Ovary (tissue), 7 donors: ENCODE measurements at regions not wholly inside any gene's neighbourhood (a gene's known extent, or its start where the extent isn't known, plus 50 kb on each side); places are given as distances from the start of the nearest gene placed in this dataset.

Experiments used
- DNase-seq, 5 donors: peaks; one replicate each; pipeline ENCODE4 v3.0.0-alpha.2; 2019 to 2020
- H3K27ac ChIP-seq, 2 donors: fragments of 200-600 bp; one replicate each; pipeline versions ENCODE4 v1.5.1 to v1.8.0; 2019 to 2022
- H3K27me3 ChIP-seq: fragments of 200-600 bp; one replicate; pipeline ENCODE4 v1.8.0; 2022
- H3K36me3 ChIP-seq: fragments of 200-600 bp; sonication (generic); one replicate; pipeline ENCODE4 v1.5.1; 2019
- H3K4me1 ChIP-seq: one replicate; pipeline ENCODE4 v1.8.1; 2013; ENCODE audit warnings: mild to moderate bottlenecking, moderate library complexity; ENCODE audit not compliant: insufficient read depth
- H3K4me3 ChIP-seq: fragments of 200-600 bp; sonication (generic); one replicate; pipeline ENCODE4 v1.5.1; 2017
- H3K9me3 ChIP-seq, 2 donors: fragments of 200-600 bp in 1 of 2; sonication (generic) in 1 of 2; one replicate each; pipeline versions ENCODE4 v1.5.1 to v1.8.1; 2013 to 2019; ENCODE audit warnings: mild to moderate bottlenecking in 1 of 2, moderate library complexity in 1 of 2
- EP300 ChIP-seq: sonication (generic); formaldehyde crosslinking; IDR thresholded peaks from one replicate; pipeline ENCODE4 v1.6.1; 2017; ENCODE audit warnings: antibody characterized with exemption
- POLR2A ChIP-seq: fragments of 450-650 bp; IDR thresholded peaks from one replicate; pipeline ENCODE4 v1.6.1; 2017; ENCODE audit warnings: antibody characterized with exemption, mild to moderate bottlenecking, moderate library complexity
- WGBS, 3 donors: extraction: QIAGEN DNeasy Blood & Tissue Kit in 1 of 3; methylation state at CpG; one replicate each; pipeline versions ENCODE4 v1.1.5 to v1.1.7; 2013 to 2017; 5-methylcytosine and 5-hydroxymethylcytosine counted together
- intact Hi-C, 4 donors: fragments of 100-400 bp; cut with DNase I; formaldehyde crosslinking; loops; one replicate each; pipeline versions ENCODE4 v1.11.0 to v1.15.1; 2022 to 2023
- TF ChIP-seq, protein P1 (sequence below), 3 donors: fragments of 450-650 bp in 2 of 3; fragments of 200-600 bp in 1 of 3; IDR thresholded peaks; one replicate each; pipeline versions ENCODE4 v1.5.1 to v1.8.0; 2016 to 2022; ENCODE audit warnings: antibody characterized with exemption in 3 of 3, mild to moderate bottlenecking in 1 of 3
- donor health status: DM: no; HTN: no; CAD: no; lungs with moderate emphysema.
- donor health status: DM: no; HTN: no; CAD: no.
- donor health status: Bipolar disorder and iron deficiency.
- donor health status: DM: no; HTN: no; CAD: no.
- donor health status: DM: yes; HTN: yes; CAD: no.

- Histone ChIP-seq H3K9me3 (no peaks in the 10 kb centered on the region), H3K27me3 (no peaks in the 10 kb centered on the region), H3K4me1 (no peaks in the 10 kb centered on the region), H3K36me3 (no peaks in the 10 kb centered on the region), H3K27ac (no peak overlapping the region), H3K4me3 (no peak overlapping the region)
- DNase-seq: no peak
- TF ChIP-seq EP300 (no peak), POLR2A (no peak)
- TF ChIP-seq, protein P1, sequence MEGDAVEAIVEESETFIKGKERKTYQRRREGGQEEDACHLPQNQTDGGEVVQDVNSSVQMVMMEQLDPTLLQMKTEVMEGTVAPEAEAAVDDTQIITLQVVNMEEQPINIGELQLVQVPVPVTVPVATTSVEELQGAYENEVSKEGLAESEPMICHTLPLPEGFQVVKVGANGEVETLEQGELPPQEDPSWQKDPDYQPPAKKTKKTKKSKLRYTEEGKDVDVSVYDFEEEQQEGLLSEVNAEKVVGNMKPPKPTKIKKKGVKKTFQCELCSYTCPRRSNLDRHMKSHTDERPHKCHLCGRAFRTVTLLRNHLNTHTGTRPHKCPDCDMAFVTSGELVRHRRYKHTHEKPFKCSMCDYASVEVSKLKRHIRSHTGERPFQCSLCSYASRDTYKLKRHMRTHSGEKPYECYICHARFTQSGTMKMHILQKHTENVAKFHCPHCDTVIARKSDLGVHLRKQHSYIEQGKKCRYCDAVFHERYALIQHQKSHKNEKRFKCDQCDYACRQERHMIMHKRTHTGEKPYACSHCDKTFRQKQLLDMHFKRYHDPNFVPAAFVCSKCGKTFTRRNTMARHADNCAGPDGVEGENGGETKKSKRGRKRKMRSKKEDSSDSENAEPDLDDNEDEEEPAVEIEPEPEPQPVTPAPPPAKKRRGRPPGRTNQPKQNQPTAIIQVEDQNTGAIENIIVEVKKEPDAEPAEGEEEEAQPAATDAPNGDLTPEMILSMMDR (IDR thresholded peaks at IDR 0.05): no peak
- 23 to 41% (median 38%) methylated on average over 1 of the region's 1 CpG for WGBS, 3 donors
- intact Hi-C loops: no loop called here
Observed at GRCh38 chr13:106042996-106043581, 492.4 kb downstream of the EFNB2 start.

- Histone ChIP-seq H3K27me3 (no peaks in the 10 kb centered on the region), H3K27ac (no peak overlapping the region), H3K9me3 (no peaks in the 10 kb centered on the region), H3K36me3 (no peaks in the 10 kb centered on the region), H3K4me1 (no peaks in the 10 kb centered on the region), H3K4me3 (no peak overlapping the region)
- no peak for DNase-seq
- TF ChIP-seq, protein P1 (IDR thresholded peaks at IDR 0.05): no peak
- TF ChIP-seq POLR2A: no peak
- TF ChIP-seq EP300: no peak
- intact Hi-C loops: no loop called here
- WGBS, 3 donors: 81 to 90% (median 85%) methylated on average over 3 of the region's 3 CpGs
Observed at GRCh38 chr13:106041445-106041844, 494.0 kb downstream of the EFNB2 start.

DNA sequence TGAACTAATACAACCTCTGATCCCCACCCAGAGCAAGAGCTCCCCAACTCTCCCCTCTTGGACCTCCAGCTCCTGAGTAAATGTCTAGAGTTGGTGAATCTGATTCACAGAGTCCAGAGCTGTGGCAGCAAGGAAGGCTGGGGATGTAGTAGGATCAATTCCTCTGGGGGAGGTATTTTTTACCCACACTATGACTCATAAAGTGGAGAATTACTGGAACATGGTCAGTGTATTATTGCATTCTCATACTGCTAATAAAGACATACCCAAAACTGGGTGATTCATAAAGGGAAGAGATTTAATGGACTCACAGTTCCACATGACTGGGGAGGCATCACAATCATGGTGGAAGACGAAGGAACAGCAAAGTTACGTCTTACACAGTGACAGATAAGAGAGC is 496.7 kb downstream of the EFNB2 start:
- H3K27ac ChIP-seq: no peak overlapping the region
- no peaks in the 10 kb centered on the region for H3K27me3 ChIP-seq
- no peaks in the 10 kb centered on the region for H3K9me3 ChIP-seq
- intact Hi-C loops: no loop called here
- H3K4me3 ChIP-seq: no peak overlapping the region
- no peaks in the 10 kb centered on the region for H3K36me3 ChIP-seq
- no peak for DNase-seq
- WGBS, 3 donors: 85 to 91% (median 88%) methylated on average over 2 of the region's 2 CpGs
- no peaks in the 10 kb centered on the region for H3K4me1 ChIP-seq
- no peak for TF ChIP-seq POLR2A
- TF ChIP-seq, protein P1 (IDR thresholded peaks at IDR 0.05): no peak
- no peak for TF ChIP-seq EP300

GRCh38 chr13:106036870-106037269 is 498.6 kb downstream of the EFNB2 start:
- Histone ChIP-seq H3K36me3 (no peaks in the 10 kb centered on the region), H3K27me3 (no peaks in the 10 kb centered on the region), H3K27ac (no peak overlapping the region), H3K9me3 (no peaks in the 10 kb centered on the region), H3K4me1 (no peaks in the 10 kb centered on the region), H3K4me3 (no peak overlapping the region)
- 86 to 89% (median 89%) methylated on average over 6 of the region's 6 CpGs for WGBS, 3 donors
- no peak for DNase-seq
- TF ChIP-seq POLR2A (no peak), EP300 (no peak)
- TF ChIP-seq, protein P1 (IDR thresholded peaks at IDR 0.05): no peak
- intact Hi-C loops: no loop called here
